Middle frontal gyrus (tissue), 1 donor: ENCODE measurements at regions not wholly inside any gene's neighbourhood (a gene's known extent, or its start where the extent isn't known, plus 50 kb on each side); places are given as distances from the start of the nearest gene placed in this dataset.
A peak's percentile ranks its signal among the peaks of the same experiment; 100 is the strongest.
"Not testable (repeated sequence)": the region's sequence is repeated elsewhere in the genome, so short reads cannot be mapped to it uniquely, and the experiment has no call there.

Source experiments
- DNase-seq: peaks from one replicate; pipeline ENCODE4 v3.0.0-alpha.2; 2015; ENCODE audit warnings: low spot score; ENCODE audit errors: extremely low spot score

- no peak for DNase-seq
Measured at GRCh38 chr22:25453058-25453457, 111.4 kb upstream of the GRK3 start.

DNA sequence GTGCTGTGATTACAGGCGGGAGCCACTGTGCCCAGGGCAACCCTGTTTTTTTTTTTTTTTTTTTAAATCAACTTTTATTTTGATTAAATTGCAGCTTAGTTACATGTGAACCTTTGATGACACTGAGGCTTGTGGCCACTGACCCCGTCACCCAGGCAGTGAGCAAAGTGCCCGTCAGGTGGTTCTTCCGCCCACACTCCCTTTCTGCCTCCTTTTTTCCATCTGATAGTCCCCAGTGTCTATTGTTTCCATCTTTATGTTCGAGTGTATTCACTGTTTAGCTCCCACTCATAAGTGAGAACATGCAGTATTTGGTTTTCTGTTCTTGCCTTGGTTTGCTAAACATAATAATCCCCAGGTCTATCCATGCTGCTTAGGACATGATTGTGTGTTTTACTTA is 110.9 kb upstream of the GRK3 start:
- no peak for DNase-seq

DNA sequence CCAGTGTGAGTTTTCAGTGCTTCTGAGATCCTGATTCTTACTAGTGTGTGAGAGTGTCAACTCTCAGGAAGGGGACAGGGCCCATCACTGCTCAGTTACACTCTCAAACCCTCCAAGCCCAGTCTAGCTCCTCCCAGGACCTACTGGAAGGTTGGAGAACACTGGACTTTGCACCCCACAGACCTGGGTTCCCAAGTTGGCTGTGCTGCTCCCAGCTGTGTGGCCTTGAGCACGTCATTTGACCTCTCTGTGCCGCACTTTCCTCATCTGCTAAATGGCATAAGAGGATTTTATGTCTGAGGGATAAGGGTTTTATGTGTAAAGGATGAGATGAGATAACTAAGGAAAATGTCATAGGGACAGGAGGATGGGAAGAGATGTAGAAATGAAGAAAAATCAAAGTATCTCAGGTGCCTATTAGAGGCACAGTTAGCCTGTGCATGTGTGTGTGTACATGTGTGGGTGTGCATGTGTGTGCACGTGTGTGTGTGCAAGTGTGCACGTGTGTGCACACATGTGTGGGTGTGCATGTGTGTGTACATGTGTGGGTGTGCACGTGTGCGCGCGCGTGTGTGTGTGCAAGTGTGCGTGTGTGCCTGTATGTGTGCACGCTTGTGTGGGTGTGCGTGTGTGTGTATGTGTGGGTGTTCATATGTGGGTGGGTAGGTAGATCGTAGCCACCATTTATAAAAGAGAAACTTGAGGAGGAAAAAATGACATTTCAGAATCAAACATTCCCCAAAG is 108.0 kb upstream of the GRK3 start:
- not testable (repeated sequence) for DNase-seq

DNA sequence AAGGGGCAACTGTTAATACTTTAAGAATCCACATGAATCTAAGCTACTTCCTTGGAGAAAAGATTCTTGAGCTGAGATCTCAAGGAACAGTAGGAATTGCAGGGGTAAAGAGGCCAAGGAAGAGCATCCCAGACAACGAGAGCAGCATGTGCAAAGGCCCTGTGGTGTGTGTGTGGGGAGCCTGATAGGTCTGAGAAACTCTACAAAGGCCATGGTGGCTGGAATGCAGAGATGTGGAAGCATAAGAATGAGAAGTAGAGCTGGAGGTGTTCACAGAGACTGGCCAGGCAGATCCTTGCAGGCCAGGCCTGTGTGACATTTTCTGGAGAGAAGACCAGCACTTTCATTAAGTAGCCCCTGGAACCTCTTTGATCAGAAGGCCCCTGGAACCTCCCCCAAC is 105.8 kb upstream of the GRK3 start:
- not testable (repeated sequence) for DNase-seq

GRCh38 chr22:25460682-25461081 is 103.8 kb upstream of the GRK3 start:
- DNase-seq: not testable (repeated sequence)

- no peak for DNase-seq
Measured at GRCh38 chr22:25461301-25461700, 103.2 kb upstream of the GRK3 start.

DNA sequence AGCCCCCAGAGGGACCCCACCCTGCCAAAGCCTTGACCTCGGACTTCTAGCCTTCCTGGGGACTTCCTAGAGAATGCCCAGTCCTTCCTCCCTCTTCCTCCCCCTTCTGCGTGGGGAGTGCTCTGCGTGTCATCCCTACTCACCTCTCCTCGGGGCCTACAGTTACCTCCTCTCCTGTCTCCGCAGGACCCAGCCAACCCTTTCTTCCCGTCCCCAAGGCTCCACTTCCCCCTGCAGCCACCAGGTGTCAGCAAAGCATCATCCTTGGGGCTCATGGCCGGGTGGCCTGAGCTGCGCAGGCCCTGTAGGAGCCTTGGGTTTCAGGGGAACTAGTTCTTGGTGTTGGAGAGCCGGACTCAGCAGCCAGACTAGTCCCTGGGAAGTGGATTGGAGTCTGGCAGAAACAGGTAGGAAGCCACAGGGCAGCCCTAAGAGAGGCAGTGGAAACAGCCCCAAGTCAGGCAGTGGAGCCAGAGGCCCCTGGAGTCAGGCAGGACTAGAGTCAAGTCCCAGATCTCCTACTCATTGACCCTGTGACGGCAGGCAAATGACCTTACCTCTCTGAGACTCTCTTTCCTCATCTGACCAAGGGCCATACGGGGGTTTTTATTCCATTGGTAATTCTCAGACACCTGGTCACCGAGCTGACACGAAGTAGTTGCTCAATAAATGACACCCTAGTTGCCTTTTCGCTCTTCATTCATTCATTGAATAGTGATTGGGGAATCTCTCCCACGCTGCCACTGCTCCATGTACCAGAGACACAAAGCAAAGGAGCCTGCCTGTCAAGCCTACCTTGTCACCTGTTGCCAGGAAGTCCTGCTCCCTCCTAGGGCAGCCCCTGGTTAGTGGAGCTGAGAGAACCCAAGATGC is 101.8 kb upstream of the GRK3 start:
- peak; percentile 80 for DNase-seq

DNA sequence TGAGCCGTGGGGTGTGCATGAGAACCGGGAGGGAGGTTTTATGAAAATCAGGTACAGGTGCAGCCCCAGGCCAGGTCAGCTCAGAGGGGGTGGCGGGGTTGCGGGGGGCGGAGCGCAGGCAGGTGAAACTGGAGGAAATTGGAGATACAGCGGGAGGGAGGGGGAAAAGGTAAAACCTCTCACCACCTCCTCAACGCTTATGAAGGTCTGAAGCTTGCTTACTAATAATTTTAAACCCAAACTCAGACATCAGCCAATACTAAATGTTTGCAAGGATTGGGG is 101.2 kb upstream of the GRK3 start:
- not testable (repeated sequence) for DNase-seq

DNA sequence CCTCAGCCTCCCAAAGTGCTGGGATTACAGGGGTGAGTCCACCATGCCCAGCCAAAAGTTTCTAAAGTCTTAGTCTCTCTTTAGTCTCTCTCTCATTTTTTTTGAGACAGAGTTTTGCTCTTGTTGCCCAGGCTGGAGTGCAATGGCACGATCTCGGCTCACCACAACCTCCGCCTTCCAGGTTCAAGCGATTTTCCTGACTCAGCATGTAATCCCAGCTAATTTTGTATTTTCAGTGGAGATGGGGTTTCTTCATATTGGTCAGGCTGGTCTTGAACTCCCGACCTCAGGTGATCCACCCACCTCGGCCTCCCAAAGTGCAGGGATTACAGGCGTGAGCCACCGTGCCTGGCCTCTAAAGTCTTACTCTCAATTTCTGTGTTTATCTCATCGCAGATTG is 100.1 kb upstream of the GRK3 start:
- not testable (repeated sequence) for DNase-seq

DNA sequence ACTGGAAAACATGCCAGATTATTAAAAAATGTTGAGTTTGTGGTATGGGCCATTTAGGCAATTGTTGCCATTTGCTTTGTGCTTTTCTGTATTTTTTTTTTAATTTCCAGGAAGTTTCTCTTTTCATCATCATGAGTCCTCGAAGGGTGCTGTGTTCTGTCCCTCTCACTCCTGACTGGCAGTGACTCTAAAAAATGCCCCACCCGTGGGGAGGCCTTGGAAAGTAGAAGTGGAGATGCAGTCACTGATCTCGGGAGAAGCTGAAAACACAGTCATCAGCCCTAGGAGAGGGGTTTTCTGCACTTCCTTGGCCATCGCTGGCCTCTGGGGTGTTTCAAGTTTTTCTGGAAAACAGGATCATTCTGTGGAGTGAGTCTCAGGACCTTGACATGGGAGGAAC is 98.5 kb upstream of the GRK3 start:
- no peak for DNase-seq

DNA sequence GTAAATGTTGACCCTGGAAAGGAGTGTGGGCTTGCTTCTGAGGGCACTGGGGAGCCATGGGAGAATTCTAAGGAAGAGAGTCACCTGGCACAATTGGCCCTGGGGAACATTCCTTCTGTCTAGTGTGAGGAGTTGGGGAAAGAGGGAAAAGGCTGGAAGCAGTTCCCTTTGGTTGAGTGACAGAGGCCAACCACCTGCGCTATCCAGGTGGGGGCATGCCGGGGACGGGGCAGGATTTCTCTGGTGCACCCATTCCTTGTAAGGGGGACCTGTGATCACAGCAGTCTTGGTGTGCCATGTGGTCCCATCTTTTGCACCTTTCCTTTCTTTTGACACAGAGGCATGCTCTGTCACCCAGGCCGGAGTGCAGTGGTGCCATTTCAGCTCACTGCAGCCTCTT is 92.1 kb upstream of the GRK3 start:
- no peak for DNase-seq

- DNase-seq: no peak
Measured at GRCh38 chr22:25475257-25476022, 89.0 kb upstream of the GRK3 start.

GRCh38 chr22:25477358-25477757 is 87.1 kb upstream of the GRK3 start:
- DNase-seq: no peak

DNA sequence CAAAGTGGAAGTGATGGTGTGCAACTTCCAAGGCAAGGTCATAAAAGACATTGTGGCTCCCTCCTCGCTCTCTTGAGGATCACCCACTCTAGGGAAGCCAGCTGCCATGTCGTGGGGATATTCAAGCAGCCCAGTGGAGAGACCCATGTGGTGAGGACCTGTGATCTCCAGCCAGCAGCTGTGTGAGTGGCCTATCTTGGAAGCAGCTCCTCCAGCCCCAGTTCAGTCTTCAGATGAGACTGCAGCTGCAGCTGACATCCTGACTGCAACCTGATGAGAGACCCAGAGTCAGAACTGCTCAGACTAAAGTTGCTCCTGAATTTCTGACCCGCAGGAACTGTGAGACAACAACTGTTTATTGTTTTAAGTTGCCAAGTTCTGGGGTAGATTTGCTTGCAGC is 86.4 kb upstream of the GRK3 start:
- no peak for DNase-seq

DNA sequence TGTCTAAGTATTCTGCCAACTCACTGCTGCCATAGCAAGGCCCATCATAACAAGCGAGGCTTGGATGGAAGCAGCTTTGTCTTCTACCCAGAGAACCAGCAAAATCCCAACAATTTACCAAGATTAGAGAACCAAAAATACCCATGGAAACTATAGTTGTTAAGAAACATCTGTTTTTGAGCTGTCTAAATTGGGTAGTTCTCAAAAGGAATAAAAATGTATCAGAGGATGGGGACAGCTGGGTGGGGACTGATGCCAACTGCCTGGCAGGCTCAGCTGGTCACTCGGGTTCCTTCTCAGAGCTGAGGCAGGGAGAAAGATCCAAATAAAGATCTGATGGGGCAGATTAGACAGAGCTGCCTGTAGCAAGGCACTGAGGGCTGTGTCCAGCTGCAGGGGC is 85.9 kb upstream of the GRK3 start:
- peak; percentile 70 for DNase-seq

DNA sequence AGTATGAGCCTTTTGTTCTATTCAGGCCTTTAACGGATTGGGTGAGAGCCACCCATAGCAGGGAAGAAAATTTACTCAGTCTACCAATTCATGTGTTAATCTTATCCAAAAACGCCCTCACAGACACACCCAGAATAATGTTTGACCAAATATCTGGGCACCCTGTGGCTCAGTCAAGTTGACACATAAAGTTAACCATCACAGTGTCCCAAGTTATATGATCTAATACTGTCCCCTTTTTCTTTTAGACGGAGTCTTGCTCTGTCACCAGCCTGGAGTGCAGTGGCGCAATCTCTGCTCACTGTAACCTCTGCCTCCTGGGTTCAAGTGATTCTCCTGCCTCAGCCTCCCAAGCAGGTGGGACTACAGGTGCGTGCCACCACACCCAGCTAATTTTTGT is 83.6 kb upstream of the GRK3 start:
- not testable (repeated sequence) for DNase-seq

GRCh38 chr22:25482091-25482760 is 82.2 kb upstream of the GRK3 start:
- no peak for DNase-seq

DNA sequence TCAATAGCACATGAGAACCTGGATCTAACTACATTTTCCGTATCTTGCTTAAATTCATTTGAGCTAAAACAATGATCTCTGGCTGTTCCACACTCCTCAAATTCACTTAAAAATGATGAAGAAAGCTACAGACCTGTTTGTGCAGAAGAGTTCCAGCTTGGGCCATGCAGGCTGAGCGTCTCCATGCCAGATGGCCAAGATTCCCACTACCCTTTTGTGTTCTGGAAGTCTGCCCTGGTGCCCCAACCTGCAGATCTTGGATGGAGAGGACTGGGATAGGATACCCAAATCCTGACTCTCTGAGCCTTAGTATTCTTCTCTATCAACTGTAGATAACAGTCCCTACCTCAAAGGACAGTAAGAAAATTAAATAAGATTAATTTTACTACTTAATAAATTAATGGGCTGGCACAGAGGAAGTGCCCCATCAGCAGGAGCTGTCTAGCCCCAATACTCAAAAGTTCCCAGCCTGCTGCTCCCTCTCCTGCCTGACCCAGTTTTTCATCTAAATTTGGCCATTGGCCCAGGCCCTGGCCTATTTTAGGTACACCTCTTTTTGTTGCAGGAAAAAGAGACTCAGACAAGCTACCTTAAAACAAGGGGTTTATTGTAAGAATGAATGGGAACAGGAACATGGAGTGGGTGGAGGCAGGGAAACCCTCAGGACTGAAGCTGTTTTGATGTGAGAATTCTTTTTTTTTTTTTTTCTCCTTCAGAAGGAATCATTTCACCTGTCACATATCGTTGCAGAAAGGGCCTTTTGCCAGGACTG is 81.4 kb upstream of the GRK3 start:
- DNase-seq: no peak

DNA sequence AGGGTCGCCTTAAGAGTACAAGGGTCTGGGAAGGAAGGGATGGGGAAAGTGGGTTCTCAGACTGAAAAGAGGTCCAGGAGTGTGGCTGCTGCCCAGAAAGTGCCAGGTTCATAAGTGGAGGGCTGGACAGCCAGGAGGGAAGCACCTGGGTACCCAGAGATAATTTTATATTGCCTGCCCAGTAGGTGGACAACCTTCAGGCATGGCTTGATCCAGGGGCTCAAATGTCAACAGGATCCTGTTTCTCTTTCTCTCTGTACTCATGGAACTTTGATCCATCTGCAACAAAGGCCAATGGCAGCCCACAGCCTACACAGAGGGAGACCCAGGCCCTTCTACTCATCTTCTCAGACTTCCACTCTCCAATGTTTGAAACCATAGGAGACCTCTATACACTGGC is 80.5 kb upstream of the GRK3 start:
- no peak for DNase-seq

- no peak for DNase-seq
Measured at GRCh38 chr22:25484521-25485315, 79.8 kb upstream of the GRK3 start.
